T-helper 1 cell treated with Interleukin-12 subunit alpha and Interleukin-12 subunit beta and Interleukin-4 antibody, amounts not matched to agents 30 μg/mL and 1 μg/mL, for 36 hours (primary cell): ENCODE measurements at regions not wholly inside any gene's neighbourhood (a gene's known extent, or its start where the extent isn't known, plus 50 kb on each side); places are given as distances from the start of the nearest gene placed in this dataset.

Experiments
- H3K27ac Mint-ChIP-seq: one replicate; pipeline ENCODE4 v1.8.0; 2021; ENCODE audit warnings: mild to moderate bottlenecking, mixed read lengths
- H3K27me3 Mint-ChIP-seq: one replicate; pipeline ENCODE4 v1.8.0; 2021; ENCODE audit warnings: low read depth, mixed read lengths
- H3K36me3 Mint-ChIP-seq: one replicate; pipeline ENCODE4 v1.8.0; 2021; ENCODE audit warnings: low read depth, mixed read lengths
- H3K4me1 Mint-ChIP-seq: one replicate; pipeline ENCODE4 v1.8.0; 2021; ENCODE audit warnings: low read depth, mixed read lengths
- H3K4me3 Mint-ChIP-seq: one replicate; pipeline ENCODE4 v1.8.0; 2021; ENCODE audit warnings: mild to moderate bottlenecking, moderate library complexity, mixed read lengths
- H3K9me3 Mint-ChIP-seq: one replicate; pipeline ENCODE4 v1.8.0; 2021; ENCODE audit warnings: mixed read lengths

- H3K4me3 Mint-ChIP-seq: no peak overlapping the region
- H3K9me3 Mint-ChIP-seq: peaks cover 6% of the 10 kb centered on the region
- H3K36me3 Mint-ChIP-seq: no peaks in the 10 kb centered on the region
- no peaks in the 10 kb centered on the region for H3K27me3 Mint-ChIP-seq
- H3K27ac Mint-ChIP-seq: no peak overlapping the region
- no peaks in the 10 kb centered on the region for H3K4me1 Mint-ChIP-seq
Measured at GRCh38 chr2:82694431-82694830, 1764.6 kb downstream of the SUCLG1 start.

DNA sequence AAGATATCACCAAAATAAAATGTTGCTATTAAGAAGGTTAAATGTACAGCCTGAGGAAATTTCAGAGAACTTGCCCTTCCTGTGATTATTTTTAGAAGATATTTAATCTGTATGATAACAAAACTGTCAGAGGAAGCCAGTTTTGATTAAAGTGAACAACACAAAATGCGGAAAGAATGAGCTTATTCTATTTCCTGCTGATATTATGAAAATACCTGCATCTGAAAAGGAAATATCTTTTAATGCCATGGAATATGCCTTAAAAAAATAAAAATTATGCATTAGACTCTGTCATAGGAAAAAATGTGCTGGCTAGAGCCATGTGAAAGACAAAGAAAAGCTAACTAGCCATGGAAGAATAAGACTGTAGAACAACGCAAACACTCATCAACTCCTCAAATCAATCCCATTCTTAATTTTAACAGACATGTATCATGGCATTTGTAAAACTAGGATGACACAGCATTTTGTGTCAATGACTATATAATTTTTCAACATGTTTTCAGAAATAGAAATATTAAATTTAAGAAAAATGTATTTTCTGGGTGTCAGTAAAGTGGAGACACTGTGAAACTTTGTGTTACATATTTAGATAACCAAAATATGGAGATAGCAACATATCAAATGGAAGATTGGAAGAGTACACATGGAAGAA is 1768.2 kb downstream of the SUCLG1 start:
- Mint-ChIP-seq H3K4me3 (no peak overlapping the region), H3K9me3 (peaks cover 8% of the 10 kb centered on the region), H3K27me3 (no peaks in the 10 kb centered on the region), H3K36me3 (no peaks in the 10 kb centered on the region), H3K4me1 (no peaks in the 10 kb centered on the region), H3K27ac (no peak overlapping the region)

- no peaks in the 10 kb centered on the region for H3K4me1 Mint-ChIP-seq
- no peaks in the 10 kb centered on the region for H3K27me3 Mint-ChIP-seq
- H3K27ac Mint-ChIP-seq: no peak overlapping the region
- H3K4me3 Mint-ChIP-seq: no peak overlapping the region
- H3K36me3 Mint-ChIP-seq: no peaks in the 10 kb centered on the region
- H3K9me3 Mint-ChIP-seq: peaks cover 12% of the 10 kb centered on the region
Measured at GRCh38 chr2:82675186-82675585, 1783.9 kb downstream of the SUCLG1 start.

GRCh38 chr2:82674652-82675051 is 1784.4 kb downstream of the SUCLG1 start:
- H3K27me3 Mint-ChIP-seq: no peaks in the 10 kb centered on the region
- no peak overlapping the region for H3K4me3 Mint-ChIP-seq
- no peak overlapping the region for H3K27ac Mint-ChIP-seq
- peaks cover 12% of the 10 kb centered on the region for H3K9me3 Mint-ChIP-seq
- no peaks in the 10 kb centered on the region for H3K36me3 Mint-ChIP-seq
- no peaks in the 10 kb centered on the region for H3K4me1 Mint-ChIP-seq

DNA sequence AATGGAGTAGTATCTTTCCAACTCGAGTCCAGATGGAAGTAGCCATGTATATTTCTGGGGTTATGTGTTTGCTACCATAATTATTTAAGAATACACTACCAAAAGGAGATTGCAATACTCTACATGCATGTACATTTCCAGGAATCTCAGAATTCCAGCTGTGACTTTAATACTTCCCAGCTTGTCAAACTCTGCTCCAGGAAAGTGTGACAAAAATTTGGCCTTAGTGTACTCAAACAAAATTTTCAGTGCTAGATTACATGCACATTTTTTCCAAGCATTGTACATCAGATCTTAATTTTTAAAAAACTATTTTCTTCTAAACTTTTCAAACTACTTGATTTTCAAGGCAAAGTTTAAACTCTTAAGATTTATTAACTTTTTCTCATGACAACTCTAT is 1791.6 kb downstream of the SUCLG1 start:
- Mint-ChIP-seq H3K4me3 (no peak overlapping the region), H3K9me3 (peaks cover 12% of the 10 kb centered on the region), H3K27ac (no peak overlapping the region), H3K36me3 (no peaks in the 10 kb centered on the region), H3K4me1 (no peaks in the 10 kb centered on the region), H3K27me3 (no peaks in the 10 kb centered on the region)

DNA sequence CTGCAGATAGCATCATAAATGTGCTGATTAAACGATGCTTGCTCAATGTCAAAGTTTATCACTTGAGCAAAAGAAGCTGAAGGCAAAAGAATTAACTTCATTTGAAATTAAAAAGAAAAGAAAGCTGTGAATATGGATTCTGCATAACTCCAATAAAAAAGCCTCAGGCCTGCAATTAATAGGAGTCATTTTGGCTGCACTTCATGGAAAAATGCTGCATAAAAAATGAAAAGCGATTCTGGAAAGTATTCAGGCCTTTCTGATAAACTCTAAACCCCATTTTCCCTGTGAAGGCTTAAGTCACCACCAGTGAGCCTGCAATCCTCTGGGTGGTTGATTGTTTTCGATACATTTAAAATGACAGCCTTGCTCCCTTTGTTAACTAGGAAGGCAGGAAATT is 1793.4 kb downstream of the SUCLG1 start:
- Mint-ChIP-seq H3K4me3 (no peak overlapping the region), H3K9me3 (peaks cover 8% of the 10 kb centered on the region), H3K27me3 (no peaks in the 10 kb centered on the region), H3K4me1 (no peaks in the 10 kb centered on the region), H3K27ac (no peak overlapping the region), H3K36me3 (no peaks in the 10 kb centered on the region)

DNA sequence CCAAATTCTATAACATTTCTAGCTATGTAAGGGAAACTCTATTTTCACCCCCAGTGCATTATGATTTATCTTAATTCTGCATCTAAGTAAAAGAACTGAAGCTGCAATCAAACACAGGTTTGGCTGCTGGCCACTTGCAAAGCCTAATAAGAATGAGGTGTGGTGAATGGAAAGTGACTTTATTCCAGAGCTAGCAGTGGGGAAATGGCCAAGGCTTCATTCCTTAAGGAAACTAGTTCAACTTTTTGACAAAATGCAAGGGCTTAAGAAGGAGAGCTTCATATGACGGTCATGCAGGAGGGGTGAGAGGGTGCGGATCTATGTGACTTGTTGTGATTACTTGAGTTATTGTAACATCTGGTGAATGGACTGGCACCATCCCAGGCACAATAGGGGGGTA is 1802.0 kb downstream of the SUCLG1 start:
- Mint-ChIP-seq H3K27ac (no peak overlapping the region), H3K36me3 (no peaks in the 10 kb centered on the region), H3K4me1 (no peaks in the 10 kb centered on the region), H3K27me3 (no peaks in the 10 kb centered on the region), H3K9me3 (peaks cover 6% of the 10 kb centered on the region), H3K4me3 (no peak overlapping the region)

- Mint-ChIP-seq H3K27ac (no peak overlapping the region), H3K4me3 (no peak overlapping the region), H3K9me3 (peaks cover 6% of the 10 kb centered on the region), H3K36me3 (no peaks in the 10 kb centered on the region), H3K27me3 (no peaks in the 10 kb centered on the region), H3K4me1 (no peaks in the 10 kb centered on the region)
Measured at GRCh38 chr2:82656420-82656819, 1802.7 kb downstream of the SUCLG1 start.

- H3K36me3 Mint-ChIP-seq: no peaks in the 10 kb centered on the region
- no peaks in the 10 kb centered on the region for H3K27me3 Mint-ChIP-seq
- no peaks in the 10 kb centered on the region for H3K4me1 Mint-ChIP-seq
- H3K4me3 Mint-ChIP-seq: no peak overlapping the region
- H3K27ac Mint-ChIP-seq: no peak overlapping the region
- peaks cover 22% of the 10 kb centered on the region for H3K9me3 Mint-ChIP-seq
Measured at GRCh38 chr2:82652117-82652516, 1807.0 kb downstream of the SUCLG1 start.

- Mint-ChIP-seq H3K9me3 (peaks cover 35% of the 10 kb centered on the region), H3K4me3 (no peak overlapping the region)
Measured at GRCh38 chr2:82650038-82650437, 1809.0 kb downstream of the SUCLG1 start.

DNA sequence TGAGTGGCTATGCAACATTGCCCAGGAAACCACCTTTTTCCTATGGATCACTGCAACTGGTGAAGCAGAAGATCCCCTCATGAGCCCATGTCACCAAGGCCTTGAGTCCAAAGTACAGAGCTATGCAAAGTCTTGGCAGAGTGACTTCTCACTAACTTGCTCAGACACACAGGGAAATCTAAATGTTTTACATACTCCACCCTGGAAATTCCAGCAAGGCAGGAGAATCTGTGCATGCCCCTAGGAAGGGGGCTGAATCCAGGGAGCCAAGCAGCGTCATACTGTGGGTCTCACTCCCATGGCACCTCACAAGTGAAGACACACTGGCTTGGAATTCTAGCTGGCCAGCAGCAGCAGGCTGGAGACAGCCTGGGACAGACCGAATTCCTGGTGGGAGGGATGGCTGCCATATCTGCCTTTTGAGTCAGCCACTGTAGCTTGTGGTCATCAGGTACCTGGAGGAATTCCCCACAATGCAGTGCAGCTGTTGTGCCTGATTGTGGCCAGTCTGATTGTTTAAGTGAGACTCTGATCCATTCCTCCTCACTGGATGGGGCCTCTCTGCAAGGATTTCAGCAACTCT is 1817.4 kb downstream of the SUCLG1 start:
- H3K36me3 Mint-ChIP-seq: no peaks in the 10 kb centered on the region
- H3K27ac Mint-ChIP-seq: no peak overlapping the region
- H3K4me1 Mint-ChIP-seq: no peaks in the 10 kb centered on the region
- no peaks in the 10 kb centered on the region for H3K27me3 Mint-ChIP-seq
- peaks cover 31% of the 10 kb centered on the region for H3K9me3 Mint-ChIP-seq
- H3K4me3 Mint-ChIP-seq: no peak overlapping the region

More at GRCh38 chr2:82650038-82650437, 1809.0 kb downstream of the SUCLG1 start:
- Mint-ChIP-seq H3K27ac (no peak overlapping the region), H3K27me3 (no peaks in the 10 kb centered on the region), H3K4me1 (no peaks in the 10 kb centered on the region), H3K36me3 (no peaks in the 10 kb centered on the region)

DNA sequence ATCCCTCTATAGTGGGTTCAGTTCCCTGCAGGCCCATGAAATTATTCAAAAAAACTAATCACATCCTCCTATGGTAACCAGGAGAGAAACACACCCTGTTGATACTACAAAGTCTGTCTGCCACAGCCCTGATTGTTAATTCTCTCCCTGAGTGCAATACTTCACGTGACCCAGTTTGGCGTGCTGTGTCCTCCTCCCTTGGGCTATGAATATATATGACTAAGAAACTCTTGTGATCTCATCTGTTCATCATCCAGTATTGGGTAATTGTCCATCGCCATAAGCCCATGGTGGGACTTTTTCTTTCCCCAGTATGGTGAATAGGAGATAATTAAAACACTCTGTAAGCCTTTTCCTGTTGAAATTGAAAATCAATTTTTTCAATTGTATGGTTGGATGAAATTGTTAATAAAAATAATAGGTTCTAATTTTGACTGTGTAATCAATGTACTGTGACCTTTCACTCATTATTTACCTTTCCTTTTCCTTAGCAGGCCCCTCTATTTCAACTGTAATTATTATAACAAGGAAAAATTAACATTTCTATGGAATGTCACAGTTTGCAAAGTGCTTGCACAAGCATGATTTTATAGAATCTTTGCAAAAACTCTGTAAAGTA is 1822.6 kb downstream of the SUCLG1 start:
- no peak overlapping the region for H3K4me3 Mint-ChIP-seq
- no peaks in the 10 kb centered on the region for H3K36me3 Mint-ChIP-seq
- H3K4me1 Mint-ChIP-seq: no peaks in the 10 kb centered on the region
- peaks cover 13% of the 10 kb centered on the region for H3K9me3 Mint-ChIP-seq
- H3K27me3 Mint-ChIP-seq: no peaks in the 10 kb centered on the region
- H3K27ac Mint-ChIP-seq: no peak overlapping the region

DNA sequence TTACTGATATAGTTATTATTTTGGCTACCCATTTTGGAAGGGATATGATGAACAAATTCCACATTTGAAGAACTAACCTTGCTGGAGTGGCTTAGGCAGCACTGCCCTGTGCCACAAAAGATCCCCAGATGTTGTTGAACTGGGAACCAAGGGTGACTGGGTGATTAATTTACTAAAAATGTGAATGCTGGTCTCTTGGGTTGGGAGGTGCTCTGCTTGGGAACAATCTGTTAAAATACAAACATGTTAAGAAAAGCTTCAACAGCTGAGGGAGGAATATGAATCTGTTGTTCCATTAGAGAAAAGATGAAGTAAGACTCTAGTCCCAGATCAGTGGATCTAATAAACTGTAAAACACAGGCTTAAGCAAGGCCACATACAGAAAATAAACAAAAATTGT is 1860.1 kb downstream of the SUCLG1 start:
- Mint-ChIP-seq H3K27ac (no peak overlapping the region), H3K27me3 (no peaks in the 10 kb centered on the region), H3K9me3 (no peaks in the 10 kb centered on the region), H3K4me1 (no peaks in the 10 kb centered on the region), H3K36me3 (no peaks in the 10 kb centered on the region), H3K4me3 (no peak overlapping the region)

GRCh38 chr2:82596581-82596980 is 1862.5 kb downstream of the SUCLG1 start:
- no peaks in the 10 kb centered on the region for H3K36me3 Mint-ChIP-seq
- H3K27ac Mint-ChIP-seq: no peak overlapping the region
- no peaks in the 10 kb centered on the region for H3K27me3 Mint-ChIP-seq
- no peaks in the 10 kb centered on the region for H3K9me3 Mint-ChIP-seq
- H3K4me3 Mint-ChIP-seq: no peak overlapping the region
- H3K4me1 Mint-ChIP-seq: no peaks in the 10 kb centered on the region

- Mint-ChIP-seq H3K27me3 (no peaks in the 10 kb centered on the region), H3K4me1 (no peaks in the 10 kb centered on the region), H3K4me3 (no peak overlapping the region), H3K9me3 (peaks cover 8% of the 10 kb centered on the region), H3K36me3 (no peaks in the 10 kb centered on the region), H3K27ac (no peak overlapping the region)
Measured at GRCh38 chr2:82591718-82592117, 1867.4 kb downstream of the SUCLG1 start.
